ENCODE measurements at regions not wholly inside any gene's neighbourhood (a gene's known extent, or its start where the extent isn't known, plus 50 kb on each side); places are given as distances from the start of the nearest gene placed in this dataset.

DNA sequence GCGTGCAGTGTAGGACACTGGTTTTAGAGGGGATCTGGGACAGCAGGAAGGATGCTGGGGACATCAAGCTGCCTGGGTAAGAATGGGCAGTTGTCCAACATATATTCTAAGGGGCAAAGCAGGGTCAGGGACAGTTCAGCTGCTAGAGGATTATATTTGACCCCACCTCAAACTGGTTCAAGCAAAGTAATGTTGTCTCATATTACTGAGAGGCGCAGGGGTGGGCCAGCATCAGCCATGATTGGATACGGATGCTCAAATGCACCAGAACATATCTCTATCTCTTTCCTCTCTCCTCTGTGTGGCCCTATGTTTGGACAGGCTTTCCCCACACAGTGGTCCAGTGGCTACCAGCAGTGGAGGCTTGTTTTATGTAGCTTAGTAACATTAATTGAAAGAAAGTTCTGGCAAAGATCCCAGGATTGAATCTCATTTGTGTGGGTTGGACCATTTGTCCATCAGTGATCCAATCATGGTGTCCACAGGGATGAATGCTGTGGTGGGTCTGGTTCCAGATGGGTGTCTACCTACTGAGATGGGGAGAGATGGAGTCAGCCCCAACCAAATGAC is 49.8 kb upstream of the RGMA start:
- Mint-ChIP-seq H3K27me3 (ENCODE audit: insufficient read depth) (peaks cover 55% of the 10 kb centered on the region), H3K4me3 (no peak overlapping the region), H3K36me3 (ENCODE audit: low read depth) (no peaks in the 10 kb centered on the region), H3K9me3 (no peaks in the 10 kb centered on the region), H3K4me1 (peaks cover 28% of the 10 kb centered on the region), H3K27ac (no peak overlapping the region)
- no peak overlapping the region for H3K9ac ChIP-seq (ENCODE audit: extremely low read depth, low read length, poor library complexity, severe bottlenecking)
- H3K4me3 ChIP-seq (ENCODE audit: low read length), result no peak overlapping the region
- peaks cover 17% of the 10 kb centered on the region for H3K4me1 ChIP-seq (ENCODE audit: control insufficient read depth, insufficient read depth, low read length)
- H3K27me3 ChIP-seq (ENCODE audit: control insufficient read depth, insufficient read depth, low read length, poor library complexity, severe bottlenecking), result no peaks in the 10 kb centered on the region
- H3K27ac ChIP-seq (ENCODE audit: low read depth, low read length), result no peak overlapping the region
- TF ChIP-seq, protein P1, sequence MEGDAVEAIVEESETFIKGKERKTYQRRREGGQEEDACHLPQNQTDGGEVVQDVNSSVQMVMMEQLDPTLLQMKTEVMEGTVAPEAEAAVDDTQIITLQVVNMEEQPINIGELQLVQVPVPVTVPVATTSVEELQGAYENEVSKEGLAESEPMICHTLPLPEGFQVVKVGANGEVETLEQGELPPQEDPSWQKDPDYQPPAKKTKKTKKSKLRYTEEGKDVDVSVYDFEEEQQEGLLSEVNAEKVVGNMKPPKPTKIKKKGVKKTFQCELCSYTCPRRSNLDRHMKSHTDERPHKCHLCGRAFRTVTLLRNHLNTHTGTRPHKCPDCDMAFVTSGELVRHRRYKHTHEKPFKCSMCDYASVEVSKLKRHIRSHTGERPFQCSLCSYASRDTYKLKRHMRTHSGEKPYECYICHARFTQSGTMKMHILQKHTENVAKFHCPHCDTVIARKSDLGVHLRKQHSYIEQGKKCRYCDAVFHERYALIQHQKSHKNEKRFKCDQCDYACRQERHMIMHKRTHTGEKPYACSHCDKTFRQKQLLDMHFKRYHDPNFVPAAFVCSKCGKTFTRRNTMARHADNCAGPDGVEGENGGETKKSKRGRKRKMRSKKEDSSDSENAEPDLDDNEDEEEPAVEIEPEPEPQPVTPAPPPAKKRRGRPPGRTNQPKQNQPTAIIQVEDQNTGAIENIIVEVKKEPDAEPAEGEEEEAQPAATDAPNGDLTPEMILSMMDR (conservative IDR thresholded peaks at IDR 0.05), result no peak
- H3K9me3 ChIP-seq (ENCODE audit: control insufficient read depth, low read length), result no peaks in the 10 kb centered on the region
- 92 to 94% methylated on average over 2 to 3 of the region's 3 CpGs for WGBS, 2 experiments (ENCODE audit: insufficient coverage in 1 of 2, insufficient read length in 1 of 2)
- no peak for DNase-seq
- H3K36me3 ChIP-seq (ENCODE audit: control insufficient read depth, insufficient read depth, low read length), result no peaks in the 10 kb centered on the region

All from endodermal cell (in vitro differentiated cells).